NCI-H524 (cell line): ENCODE measurements at regions not wholly inside any gene's neighbourhood (a gene's known extent, or its start where the extent isn't known, plus 50 kb on each side); places are given as distances from the start of the nearest gene placed in this dataset.
"Not testable (repeated sequence)": the region's sequence is repeated elsewhere in the genome, so short reads cannot be mapped to it uniquely, and the experiment has no call there.

Experiments
- DNase-seq, 2 experiments: peaks; one replicate each; lab custom pipeline; 2025; lab: John Stamatoyannopoulos, UW

DNA sequence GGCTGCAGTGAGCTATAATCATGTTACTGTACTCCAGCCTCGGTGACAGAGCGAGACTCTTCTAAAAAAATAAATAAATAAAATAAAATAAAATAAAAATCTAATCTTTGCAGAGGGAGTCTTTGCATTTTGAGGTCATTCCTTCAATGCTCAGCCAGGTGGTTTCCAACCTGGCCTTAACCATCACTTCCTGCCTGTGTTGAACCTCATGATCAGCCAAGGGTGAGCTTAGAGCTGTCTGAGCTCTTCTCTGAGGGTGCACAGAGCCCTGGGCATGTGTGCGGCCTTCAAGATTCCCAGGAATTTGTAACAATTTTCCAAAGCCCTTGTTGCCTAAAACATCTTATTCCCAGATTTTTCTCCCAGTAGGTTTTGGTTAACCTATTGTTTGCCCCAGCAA, 94.3 kb downstream of the KCNJ12 start:
- DNase-seq = not testable (repeated sequence)

- no peak for DNase-seq
These were observed 94.7 kb downstream of the KCNJ12 start for GRCh38 chr17:21470861-21471260.

DNA sequence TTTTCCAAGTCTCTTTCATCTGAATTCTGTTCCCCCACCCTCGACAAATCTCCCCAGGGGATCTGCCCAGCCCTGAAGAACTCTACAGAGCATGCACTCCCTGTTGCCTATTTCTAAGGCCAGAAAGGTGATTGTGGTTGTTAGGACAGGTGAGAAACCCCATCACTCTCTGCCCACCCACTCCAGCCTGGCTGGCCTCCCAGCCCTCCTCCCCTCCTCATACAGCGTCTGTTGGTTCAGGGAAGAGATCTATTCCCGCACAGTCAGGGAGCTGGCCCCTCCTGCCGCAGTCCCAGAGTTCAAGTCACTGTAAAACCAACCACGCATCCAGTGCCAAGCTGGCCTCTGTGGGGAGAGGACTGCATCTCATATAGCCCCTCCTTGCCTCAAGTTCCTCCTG, 98.7 kb downstream of the KCNJ12 start:
- no peak for DNase-seq

DNA sequence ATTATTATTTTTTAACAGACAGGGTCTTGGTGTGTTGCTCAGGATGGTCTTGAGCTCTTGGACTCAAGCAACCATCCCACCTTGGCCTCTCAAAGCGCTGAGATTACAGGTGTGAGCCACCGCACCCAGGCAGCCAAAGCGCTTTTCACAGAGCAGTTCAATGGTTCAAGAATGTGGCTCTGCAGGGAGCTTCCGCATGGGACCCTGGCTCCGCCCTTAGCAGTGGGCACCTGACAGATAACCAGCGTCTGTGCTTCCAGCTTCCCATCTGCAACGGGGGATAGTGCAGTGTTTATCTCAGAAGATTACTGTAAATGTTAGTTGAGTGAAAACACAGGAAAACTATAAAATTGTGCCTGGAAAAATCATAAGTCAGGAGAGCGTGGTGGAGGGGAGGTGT, 99.4 kb downstream of the KCNJ12 start:
- DNase-seq = no peak

GRCh38 chr17:21476867-21477266, 100.7 kb downstream of the KCNJ12 start:
- DNase-seq = no peak

DNA sequence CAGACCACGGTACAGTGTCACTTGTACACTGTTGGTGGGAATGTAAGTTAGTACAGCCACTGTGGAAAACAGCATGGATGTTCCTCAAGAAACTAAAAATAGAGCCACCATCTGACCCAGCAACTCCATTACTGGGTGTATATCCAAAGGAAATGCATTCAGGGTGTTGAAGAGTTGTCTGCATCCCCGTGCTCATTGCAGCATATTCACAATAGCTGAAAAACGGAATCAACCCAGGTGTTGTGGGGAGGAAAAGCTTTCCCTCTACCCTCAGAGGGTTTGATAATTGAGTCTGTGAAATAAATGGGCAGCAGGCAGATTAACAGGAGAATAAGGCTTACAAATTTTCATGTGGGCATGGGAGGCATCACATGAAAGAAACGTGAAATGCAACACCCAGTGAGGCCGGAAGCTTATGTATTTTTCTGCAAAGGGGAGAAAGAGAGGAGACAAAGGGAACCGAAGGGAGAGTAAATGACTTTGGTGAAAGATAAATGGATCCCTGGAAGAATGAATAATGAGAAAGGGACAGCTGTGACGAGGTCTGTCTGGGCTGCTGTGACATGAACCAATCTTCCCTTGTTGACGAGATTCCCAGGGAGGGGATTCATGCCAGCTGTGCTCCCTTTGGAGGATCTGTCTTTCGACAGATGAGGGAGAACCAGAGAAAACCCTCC, 106.2 kb downstream of the KCNJ12 start:
- peak in 1 of 2 experiments; percentile 10 for DNase-seq

- DNase-seq = not testable (repeated sequence)
These were observed 111.9 kb downstream of the KCNJ12 start for GRCh38 chr17:21488043-21488442.

- no peak for DNase-seq
These were observed 117.8 kb downstream of the KCNJ12 start for GRCh38 chr17:21493993-21494392.

DNA sequence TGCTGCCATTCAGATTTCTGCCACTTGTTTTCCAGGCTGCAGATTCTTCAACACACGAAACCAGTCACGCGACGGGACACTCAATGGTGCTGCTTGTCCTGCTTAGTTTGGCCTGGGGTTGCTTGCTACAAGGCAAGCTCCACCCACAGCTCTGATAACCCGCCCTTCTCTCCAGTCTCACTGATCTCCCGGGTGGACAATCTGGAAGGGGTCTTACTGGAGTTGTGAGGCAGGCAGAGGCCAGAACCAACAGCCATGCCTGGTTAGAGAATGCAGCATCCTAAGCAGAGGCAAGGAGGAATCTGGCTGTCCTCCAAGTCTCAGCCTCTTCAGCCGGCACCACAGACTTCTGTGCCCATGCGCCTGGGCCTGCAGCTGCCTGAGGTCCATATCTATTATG, 119.1 kb downstream of the KCNJ12 start:
- no peak for DNase-seq

DNA sequence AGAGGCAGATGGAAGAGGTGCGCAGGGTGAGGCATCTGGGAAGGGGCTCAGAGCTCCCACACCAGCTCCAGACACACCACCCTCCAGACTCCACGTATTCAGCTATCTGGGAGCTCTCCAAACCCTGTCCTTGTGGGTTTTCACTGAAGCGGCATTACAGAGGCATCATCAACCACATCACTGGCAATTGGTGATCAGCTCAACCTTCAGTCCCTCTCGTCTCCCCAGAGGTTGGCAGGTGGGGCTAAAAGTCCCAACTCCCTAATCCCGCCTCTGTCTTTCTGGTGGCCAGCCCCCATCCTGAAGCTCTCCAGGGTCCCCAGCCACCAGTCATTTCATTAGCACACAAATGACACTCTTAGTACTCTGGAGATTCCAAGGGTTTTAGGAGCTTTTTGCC, 123.9 kb downstream of the KCNJ12 start:
- no peak for DNase-seq

DNA sequence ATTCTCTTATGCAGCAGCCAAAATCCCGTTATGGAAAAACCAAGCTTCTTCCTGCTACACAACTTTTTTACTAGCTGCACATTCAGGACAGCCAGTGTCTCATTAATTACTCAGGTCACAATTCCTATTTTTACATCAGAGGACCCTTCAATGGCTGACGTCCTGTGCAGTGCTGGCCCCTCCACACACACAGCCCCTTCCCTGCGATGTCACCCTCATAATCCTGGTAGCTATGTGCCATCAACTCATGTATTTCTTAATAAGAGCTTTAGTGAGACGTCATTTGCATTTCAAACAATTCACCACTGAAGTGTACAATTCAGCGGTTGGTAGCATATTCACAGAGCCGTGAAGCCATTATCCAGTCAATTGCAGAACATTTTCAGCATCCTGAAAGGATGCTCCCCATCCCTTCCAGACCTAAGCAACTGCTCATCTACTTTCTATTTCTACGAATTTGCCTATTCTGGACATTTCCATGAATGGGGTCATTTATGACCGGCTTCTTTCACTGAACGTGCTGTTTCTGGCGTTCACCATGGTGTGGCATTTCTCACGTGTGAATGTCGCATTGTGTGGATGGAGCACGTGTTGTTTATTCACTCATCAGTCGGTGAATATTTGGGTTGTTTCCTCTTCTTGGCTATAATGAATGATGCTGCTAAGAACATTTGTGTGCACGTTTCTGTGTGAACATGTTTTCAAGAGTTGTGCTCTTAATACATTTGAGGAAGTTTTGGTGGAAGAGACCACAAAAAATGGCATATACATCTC, 126.0 kb downstream of the KCNJ12 start:
- DNase-seq = not testable (repeated sequence)

GRCh38 chr17:21505819-21506815, 130.0 kb downstream of the KCNJ12 start:
- DNase-seq = no peak

GRCh38 chr17:21507806-21508205, 131.6 kb downstream of the KCNJ12 start:
- not testable (repeated sequence) for DNase-seq

DNA sequence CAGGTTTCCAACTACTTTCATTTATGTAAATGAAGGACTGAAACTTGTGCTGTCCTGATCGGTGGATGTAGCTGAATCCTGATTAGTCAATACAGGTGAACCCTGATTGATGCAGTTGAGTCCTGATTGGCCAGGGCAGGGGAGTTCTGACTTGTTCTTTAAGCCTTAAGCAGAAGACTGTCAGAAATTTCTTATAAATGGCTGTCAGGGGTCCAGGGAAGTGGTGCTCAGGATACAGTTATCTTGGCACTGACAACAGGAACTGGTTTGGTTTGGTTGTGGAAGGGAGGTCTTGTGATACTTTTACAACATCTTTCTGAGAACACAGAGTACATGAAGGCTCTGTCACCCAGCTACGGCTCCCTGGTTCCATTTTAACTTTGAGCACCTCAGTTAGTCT, 132.1 kb downstream of the KCNJ12 start:
- DNase-seq = no peak

- DNase-seq = not testable (repeated sequence)
These were observed 133.2 kb downstream of the KCNJ12 start for GRCh38 chr17:21509356-21509755.

GRCh38 chr17:21510686-21511362, 134.7 kb downstream of the KCNJ12 start:
- peak in 1 of 2 experiments; percentile 13 for DNase-seq

DNA sequence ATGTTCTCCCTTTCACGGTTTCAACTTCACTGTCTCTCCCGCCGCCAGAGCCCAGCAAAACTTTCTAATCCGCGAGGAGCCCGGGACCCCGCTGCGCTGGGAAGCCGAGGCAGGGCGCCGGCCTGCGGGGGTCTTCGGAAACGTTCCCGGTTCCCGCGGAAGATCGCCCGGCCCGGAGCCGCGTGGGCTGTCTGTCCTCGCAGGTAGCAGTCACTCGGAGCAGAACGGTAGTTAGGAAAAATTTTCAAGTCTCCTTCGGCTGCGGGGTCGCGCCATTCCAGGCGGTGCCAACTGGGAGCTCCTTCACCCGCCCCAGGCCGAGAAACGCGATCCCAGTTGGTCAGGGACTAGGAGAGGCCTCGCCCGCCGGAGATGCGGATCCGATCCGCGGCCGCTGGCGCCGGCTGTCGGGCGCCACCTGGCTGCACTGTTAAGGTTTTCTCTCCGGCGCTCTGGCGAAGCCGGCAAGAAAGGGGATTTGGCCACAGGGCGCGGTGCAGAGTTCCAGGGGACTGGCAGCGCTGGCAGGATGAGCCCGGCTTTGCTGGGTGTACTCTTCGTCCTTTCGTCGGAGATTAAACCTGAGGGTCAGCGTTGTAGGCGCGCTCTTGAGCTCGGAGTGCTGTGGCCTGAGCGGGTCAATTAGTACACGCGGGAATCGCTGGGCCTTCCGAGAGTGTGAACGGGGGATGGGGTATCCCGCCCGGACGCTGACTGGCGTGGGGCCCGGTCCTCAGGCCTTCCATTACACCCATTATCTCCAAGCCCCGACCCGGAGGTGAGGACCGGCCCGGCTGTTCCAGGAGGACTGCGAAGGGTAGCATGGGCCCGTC, 135.4 kb downstream of the KCNJ12 start:
- DNase-seq = peak; percentile 83 to 91

DNA sequence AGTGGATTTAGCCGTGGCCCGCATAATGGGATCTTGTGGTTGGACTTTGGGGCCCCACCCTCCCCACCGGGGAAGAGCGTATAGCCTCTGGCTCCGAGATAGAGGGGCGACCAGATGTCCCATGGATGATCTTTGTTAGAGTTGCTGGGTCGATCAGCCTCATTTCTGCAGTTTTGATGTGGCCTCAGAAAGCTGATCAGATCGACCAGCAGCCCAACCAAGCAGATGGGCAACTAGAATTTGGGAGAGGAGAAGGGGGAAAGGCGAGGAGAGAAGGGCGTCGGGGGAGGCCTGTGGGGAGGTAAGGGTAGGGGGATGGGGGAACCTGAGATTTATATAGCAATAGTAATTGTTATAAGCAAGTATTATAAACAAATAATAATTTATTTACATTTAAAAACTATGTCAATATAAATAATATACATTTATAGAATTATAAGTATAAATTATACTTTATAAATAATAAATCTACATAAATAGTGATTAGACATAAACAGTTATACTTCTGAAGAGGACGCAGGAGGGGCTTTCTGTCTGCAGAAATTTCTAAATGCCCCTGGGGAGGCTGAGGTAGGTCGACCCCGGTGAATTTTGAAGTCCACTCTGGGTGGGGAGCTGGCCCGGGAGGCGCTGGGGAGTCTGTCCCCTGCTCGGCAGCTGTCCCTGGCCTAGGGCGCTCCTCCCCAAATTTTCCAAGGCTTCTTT, 136.3 kb downstream of the KCNJ12 start:
- DNase-seq = no peak

DNA sequence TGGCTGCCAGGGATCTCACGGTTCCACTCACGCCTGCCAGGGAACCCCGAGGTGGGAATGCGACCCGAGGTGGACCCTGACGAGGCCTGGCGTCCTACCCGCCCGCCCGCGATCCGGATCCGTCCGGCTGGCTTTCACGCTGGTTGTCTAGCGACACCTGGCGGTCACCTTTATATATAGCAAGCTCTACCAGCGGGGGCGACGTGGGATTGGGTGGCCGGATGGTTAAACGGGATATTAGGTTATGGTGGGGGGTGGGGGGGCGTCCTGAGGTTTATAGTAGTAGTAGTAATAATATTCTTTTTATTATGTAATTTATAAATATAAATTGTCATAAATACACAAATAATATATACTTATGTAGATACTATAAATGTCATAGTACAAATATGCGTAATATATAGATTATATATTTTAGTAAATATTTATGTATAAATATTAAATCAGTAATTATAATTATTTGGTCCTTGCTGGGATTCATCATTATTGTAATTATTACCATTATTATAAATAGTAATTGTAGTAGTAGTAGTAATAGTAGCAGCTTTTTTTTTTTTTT, 136.9 kb downstream of the KCNJ12 start:
- DNase-seq = peak; percentile 43 to 80

- not testable (repeated sequence) for DNase-seq
These were observed 138.4 kb downstream of the KCNJ12 start for GRCh38 chr17:21514567-21514966.
